ENCODE measurements at regions not wholly inside any gene's neighbourhood (a gene's known extent, or its start where the extent isn't known, plus 50 kb on each side); places are given as distances from the start of the nearest gene placed in this dataset.

DNA sequence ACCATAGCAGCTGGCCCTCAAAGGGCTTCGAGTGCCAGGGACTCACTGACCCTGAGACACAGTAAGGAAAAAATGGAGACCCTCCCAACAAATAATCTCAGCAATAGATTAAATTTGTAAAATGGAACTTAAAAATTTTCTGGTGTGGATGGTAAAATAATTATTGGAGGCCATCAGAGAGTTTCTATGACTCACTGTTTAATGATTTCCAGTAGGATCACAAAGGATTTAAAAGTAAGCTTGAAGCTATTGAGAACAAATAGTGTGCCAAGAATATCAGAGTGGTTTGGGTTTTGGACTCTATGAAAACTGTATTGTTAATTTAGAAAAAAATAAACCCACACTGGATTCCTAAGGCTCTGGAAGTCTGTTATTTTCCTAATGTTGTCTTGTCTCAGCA lies 115.2 kb upstream of the AKIRIN2 start:
- TF ChIP-seq POLR2A (IDR thresholded peaks at IDR 0.05), result no peak
- TF ChIP-seq, protein P1, sequence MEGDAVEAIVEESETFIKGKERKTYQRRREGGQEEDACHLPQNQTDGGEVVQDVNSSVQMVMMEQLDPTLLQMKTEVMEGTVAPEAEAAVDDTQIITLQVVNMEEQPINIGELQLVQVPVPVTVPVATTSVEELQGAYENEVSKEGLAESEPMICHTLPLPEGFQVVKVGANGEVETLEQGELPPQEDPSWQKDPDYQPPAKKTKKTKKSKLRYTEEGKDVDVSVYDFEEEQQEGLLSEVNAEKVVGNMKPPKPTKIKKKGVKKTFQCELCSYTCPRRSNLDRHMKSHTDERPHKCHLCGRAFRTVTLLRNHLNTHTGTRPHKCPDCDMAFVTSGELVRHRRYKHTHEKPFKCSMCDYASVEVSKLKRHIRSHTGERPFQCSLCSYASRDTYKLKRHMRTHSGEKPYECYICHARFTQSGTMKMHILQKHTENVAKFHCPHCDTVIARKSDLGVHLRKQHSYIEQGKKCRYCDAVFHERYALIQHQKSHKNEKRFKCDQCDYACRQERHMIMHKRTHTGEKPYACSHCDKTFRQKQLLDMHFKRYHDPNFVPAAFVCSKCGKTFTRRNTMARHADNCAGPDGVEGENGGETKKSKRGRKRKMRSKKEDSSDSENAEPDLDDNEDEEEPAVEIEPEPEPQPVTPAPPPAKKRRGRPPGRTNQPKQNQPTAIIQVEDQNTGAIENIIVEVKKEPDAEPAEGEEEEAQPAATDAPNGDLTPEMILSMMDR (IDR thresholded peaks at IDR 0.05), result no peak

Data from thyroid gland (tissue), 4 donors.